HFF-Myc (cell line): ENCODE measurements at regions not wholly inside any gene's neighbourhood (a gene's known extent, or its start where the extent isn't known, plus 50 kb on each side); places are given as distances from the start of the nearest gene placed in this dataset.
A peak's percentile ranks its signal among the peaks of the same experiment; 100 is the strongest.

Experiments used
- DNase-seq: peaks from one replicate; pipeline ENCODE4 v3.0.0-alpha.2; 2011; ENCODE audit warnings: low read depth; ENCODE audit errors: extremely low read depth
- H3K4me3 ChIP-seq: replicated peaks from 2 replicates; pipeline ENCODE4 v1.5.1; 2011; ENCODE audit warnings: low read depth, mild to moderate bottlenecking, control low read depth, low read length
- CTCF ChIP-seq: IDR thresholded peaks from 2 replicates; pipeline ENCODE4 v1.5.1; 2012; ENCODE audit warnings: mild to moderate bottlenecking, low read depth, low read length, control low read depth; ENCODE audit errors: missing control alignments

- H3K4me3 ChIP-seq: peak overlapping the region; percentile 27
Observed at GRCh38 chr7:115477193-115477651, 553.3 kb downstream of the TFEC start.

GRCh38 chr7:115476671-115477181 lies 553.8 kb downstream of the TFEC start:
- no peak for DNase-seq

More at GRCh38 chr7:115477193-115477651, 553.3 kb downstream of the TFEC start:
- no peak for DNase-seq
- TF ChIP-seq CTCF: no peak

GRCh38 chr7:115475761-115476385 lies 554.0 kb downstream of the MDFIC start:
- TF ChIP-seq CTCF: no peak
- no peak overlapping the region for H3K4me3 ChIP-seq

More at GRCh38 chr7:115476671-115477181, 553.8 kb downstream of the TFEC start:
- peak overlapping the region; percentile 27 for H3K4me3 ChIP-seq
- no peak for TF ChIP-seq CTCF

GRCh38 chr7:115475206-115475605 lies 553.3 kb downstream of the MDFIC start:
- DNase-seq: no peak
- no peak overlapping the region for H3K4me3 ChIP-seq
- TF ChIP-seq CTCF: no peak

More at GRCh38 chr7:115475761-115476385, 554.0 kb downstream of the MDFIC start:
- no peak for DNase-seq

GRCh38 chr7:115474137-115474536 lies 552.2 kb downstream of the MDFIC start:
- DNase-seq: no peak
- no peak for TF ChIP-seq CTCF
- no peak overlapping the region for H3K4me3 ChIP-seq

- TF ChIP-seq CTCF: no peak
- no peak overlapping the region for H3K4me3 ChIP-seq
- DNase-seq: peak; percentile 21
Observed at GRCh38 chr7:115471891-115472290, 550.0 kb downstream of the MDFIC start.
